ENCODE measurements at regions not wholly inside any gene's neighbourhood (a gene's known extent, or its start where the extent isn't known, plus 50 kb on each side); places are given as distances from the start of the nearest gene placed in this dataset.

- TF ChIP-seq CTCF (IDR thresholded peaks at IDR 0.05) (no peak), POLR2A (IDR thresholded peaks at IDR 0.05) (no peak), POLR2AphosphoS5 (IDR thresholded peaks at IDR 0.05) (no peak)
Observed at GRCh38 chr11:27192184-27192583, 151.6 kb downstream of the BBOX1 start.

Measured in suprapubic skin (tissue), 4 donors.